SJCRH30 (cell line): ENCODE measurements at regions not wholly inside any gene's neighbourhood (a gene's known extent, or its start where the extent isn't known, plus 50 kb on each side); places are given as distances from the start of the nearest gene placed in this dataset.

ENCODE experiments used
- DNase-seq, 2 experiments: peaks; one replicate each; pipeline ENCODE4 v3.0.0-alpha.2; 2015 to 2020
- H3K27ac ChIP-seq: fragments of 250-450 bp; sonication (Bioruptor Pico); 2 replicates; pipeline ENCODE4 v1.5.1; 2020; ENCODE audit warnings: mild to moderate bottlenecking, moderate library complexity
- H3K27me3 ChIP-seq: fragments of 250-450 bp; sonication (Bioruptor Pico); 2 replicates; pipeline ENCODE4 v1.5.1; 2020; ENCODE audit warnings: mild to moderate bottlenecking, moderate library complexity
- H3K36me3 ChIP-seq: fragments of 250-450 bp; sonication (Bioruptor Pico); 2 replicates; pipeline ENCODE4 v1.5.1; 2020; ENCODE audit warnings: mild to moderate bottlenecking, moderate library complexity
- H3K4me1 ChIP-seq: fragments of 250-450 bp; sonication (Bioruptor Pico); 2 replicates; pipeline ENCODE4 v1.5.1; 2020; ENCODE audit warnings: mild to moderate bottlenecking, moderate library complexity
- H3K4me3 ChIP-seq: fragments of 250-450 bp; sonication (Bioruptor Pico); 2 replicates; pipeline ENCODE4 v1.5.1; 2020; ENCODE audit warnings: mild to moderate bottlenecking, moderate library complexity
- H3K9me3 ChIP-seq: fragments of 250-450 bp; sonication (Bioruptor Pico); replicated peaks from 2 replicates; pipeline ENCODE4 v1.5.1; 2020; ENCODE audit warnings: mild to moderate bottlenecking, moderate library complexity

DNA sequence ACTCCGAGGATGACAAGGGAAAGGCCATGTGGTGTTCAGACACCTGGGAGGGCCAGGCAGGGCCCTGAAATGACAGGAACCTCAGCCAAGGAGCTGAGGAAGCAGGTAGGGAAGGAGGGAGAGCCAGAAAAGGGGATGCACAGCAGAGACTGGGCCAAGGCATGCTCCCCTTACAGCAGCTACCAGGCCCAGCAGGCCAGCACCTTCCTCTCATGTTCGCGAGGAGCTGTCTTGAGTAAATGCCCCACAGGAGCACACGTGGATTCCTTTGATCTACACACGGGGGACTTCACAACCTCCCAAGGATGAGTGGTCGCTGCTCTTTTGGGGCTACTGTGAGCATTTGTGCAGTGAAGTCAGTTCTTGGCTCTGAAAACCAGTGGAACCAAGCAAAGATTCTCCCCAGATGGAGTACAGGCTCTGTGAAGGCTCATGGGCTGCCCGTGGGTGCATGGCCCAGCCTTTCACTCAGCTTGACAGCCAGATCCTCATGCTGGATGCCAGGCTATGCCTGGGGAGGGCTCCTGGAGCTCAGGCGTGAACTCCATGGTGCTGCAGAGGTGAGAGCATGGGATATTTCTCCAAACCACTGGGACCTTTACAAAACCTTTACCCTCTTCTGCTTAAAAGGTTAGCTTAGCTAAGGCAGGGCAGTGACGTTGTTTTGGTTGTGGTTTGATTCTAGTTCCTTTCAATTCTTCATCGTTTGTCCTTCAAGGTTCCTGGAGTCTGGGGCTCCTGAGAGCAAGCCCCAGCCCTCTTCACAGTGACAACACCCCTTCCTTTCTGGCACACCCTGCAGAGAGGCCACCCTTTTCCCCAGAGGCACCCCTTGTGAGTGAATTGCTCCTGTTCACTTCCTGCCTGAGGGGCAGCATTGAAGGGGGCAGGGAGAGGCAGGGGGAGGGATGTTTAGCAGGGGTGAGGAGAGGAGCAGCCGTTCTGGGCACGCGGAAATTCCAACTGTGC is 74.2 kb upstream of the ZPBP start:
- DNase-seq, result no peak
- Histone ChIP-seq H3K4me1 (no peaks in the 10 kb centered on the region), H3K9me3 (no peaks in the 10 kb centered on the region), H3K36me3 (no peaks in the 10 kb centered on the region), H3K4me3 (no peak overlapping the region), H3K27me3 (peaks cover 3% of the 10 kb centered on the region; the same call in 1 of the 2 replicates), H3K27ac (no peak overlapping the region)

DNA sequence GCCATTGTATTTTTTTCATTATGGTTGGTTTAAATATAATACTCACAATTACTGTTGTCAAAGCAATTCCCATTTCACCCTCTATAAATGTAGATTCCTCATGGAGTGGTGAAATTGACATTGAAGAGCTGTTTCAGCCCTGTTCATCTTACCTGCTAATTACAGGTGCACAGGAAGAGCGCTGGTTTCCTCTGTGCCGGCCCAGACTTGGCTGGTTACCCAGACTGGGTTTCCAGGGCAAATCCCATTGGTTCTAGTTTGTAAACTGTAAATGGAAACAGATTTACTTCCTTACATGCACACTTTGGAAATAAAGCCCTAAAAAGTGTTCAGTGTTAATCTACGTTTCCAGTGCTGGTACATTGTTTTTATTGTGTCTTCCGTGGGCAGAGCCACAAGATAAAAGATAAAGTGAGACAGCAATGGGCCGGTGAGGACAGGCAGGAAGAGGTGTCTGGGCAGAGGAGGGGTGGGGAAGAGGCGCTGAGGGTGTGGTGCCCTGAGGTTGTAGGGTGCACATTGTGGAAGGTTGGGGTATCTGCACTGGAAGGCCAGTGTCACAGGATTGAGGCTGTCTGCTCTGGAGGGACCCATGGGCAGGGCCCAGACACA is 71.6 kb upstream of the ZPBP start:
- no peak overlapping the region for H3K27ac ChIP-seq
- H3K4me1 ChIP-seq, result no peaks in the 10 kb centered on the region
- H3K4me3 ChIP-seq, result no peak overlapping the region
- H3K27me3 ChIP-seq, result no peaks in the 10 kb centered on the region; the same call in 1 of the 2 replicates
- H3K9me3 ChIP-seq, result no peaks in the 10 kb centered on the region
- H3K36me3 ChIP-seq, result no peaks in the 10 kb centered on the region
- no peak for DNase-seq

DNA sequence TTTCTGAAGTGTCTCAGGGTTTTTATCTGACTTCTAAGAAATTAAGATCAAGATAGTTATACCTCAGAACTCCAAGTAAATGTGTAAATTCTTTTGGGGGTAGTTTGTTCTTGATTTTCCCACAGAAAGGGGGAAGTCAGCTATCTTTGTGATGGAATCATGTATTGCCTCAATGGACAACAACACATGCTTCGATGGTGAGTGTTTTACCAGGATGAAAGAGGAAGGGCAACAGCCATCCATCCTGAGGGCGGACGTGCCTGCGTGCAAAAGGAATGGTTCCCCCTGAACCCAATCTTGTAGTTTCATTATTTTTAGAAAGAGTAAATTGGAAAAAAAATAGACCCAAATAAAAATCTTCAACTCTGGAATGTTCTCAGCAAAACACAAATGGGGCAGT is 67.2 kb upstream of the ZPBP start:
- no peaks in the 10 kb centered on the region for H3K27me3 ChIP-seq
- no peak for DNase-seq
- no peak overlapping the region for H3K27ac ChIP-seq
- no peak overlapping the region for H3K4me3 ChIP-seq
- H3K36me3 ChIP-seq, result no peaks in the 10 kb centered on the region
- H3K9me3 ChIP-seq, result no peaks in the 10 kb centered on the region
- H3K4me1 ChIP-seq, result no peaks in the 10 kb centered on the region

DNA sequence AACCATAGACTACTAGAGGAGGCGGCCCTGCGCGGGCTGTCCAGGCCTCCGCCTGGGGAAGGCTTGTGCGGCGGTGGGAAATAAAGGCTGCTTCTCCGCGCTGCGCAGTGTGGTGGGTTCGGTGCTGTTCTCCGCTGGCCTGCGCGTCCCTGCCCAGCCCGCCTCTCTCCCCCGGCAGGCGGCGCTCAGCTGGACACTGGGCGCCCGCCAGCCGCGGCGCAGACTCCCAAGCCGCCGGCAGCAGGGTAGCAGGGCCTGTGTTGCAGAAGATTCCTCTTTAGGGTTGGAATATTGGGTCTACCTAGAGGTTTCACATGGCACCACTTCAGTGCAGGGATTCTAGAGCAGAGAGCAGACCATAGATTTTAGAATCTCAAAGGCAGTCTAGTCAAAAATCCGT is 66.1 kb upstream of the ZPBP start:
- Histone ChIP-seq H3K27ac (no peak overlapping the region), H3K4me3 (no peak overlapping the region), H3K36me3 (no peaks in the 10 kb centered on the region), H3K27me3 (no peaks in the 10 kb centered on the region), H3K9me3 (no peaks in the 10 kb centered on the region), H3K4me1 (no peaks in the 10 kb centered on the region)
- DNase-seq, result no peak

DNA sequence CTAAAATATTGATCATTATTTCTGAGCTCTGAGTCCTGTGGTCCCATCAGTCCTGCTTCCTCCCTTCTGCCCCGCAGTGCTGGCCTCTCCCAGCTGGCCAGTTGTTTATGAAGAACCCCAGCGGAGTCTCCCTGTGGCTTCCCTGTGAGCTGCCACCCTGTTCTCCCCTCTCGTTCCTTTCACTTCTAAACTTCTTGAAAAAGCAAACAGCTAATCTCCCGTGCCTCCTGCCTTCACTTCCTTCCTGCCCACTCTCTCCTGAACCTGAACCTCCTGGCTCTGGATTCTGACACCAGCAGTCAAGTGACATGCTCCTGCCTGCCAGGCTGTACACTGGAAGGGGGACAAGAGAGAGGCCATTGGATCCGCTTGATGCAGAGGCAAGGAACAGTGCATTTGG is 63.7 kb upstream of the ZPBP start:
- Histone ChIP-seq H3K4me1 (no peaks in the 10 kb centered on the region), H3K27me3 (peaks cover 2% of the 10 kb centered on the region; the same call in 1 of the 2 replicates), H3K27ac (no peak overlapping the region), H3K36me3 (no peaks in the 10 kb centered on the region), H3K9me3 (no peaks in the 10 kb centered on the region), H3K4me3 (no peak overlapping the region)
- no peak for DNase-seq

DNA sequence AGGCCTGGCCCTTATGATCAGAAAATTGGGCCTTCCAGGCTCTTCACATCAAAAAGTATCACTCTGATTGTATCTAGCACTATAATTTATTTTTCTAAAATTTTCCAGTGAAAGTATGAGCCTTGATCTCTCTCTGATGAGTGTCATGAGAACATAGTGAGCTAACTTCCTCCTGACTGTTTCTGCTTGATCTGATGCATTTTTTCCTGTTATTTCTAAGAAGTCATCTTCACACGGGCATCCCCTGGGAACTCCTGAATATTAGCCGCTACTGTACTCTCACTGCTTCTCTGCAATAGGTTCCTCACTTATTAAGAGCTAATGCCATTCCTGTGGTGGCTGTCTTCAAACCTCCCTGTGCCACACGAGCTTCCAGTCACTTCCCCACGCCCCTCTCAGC is 63.1 kb upstream of the ZPBP start:
- no peak for DNase-seq
- Histone ChIP-seq H3K27ac (no peak overlapping the region), H3K9me3 (no peaks in the 10 kb centered on the region), H3K4me1 (no peaks in the 10 kb centered on the region), H3K27me3 (peaks cover 2% of the 10 kb centered on the region; the same call in 1 of the 2 replicates), H3K36me3 (no peaks in the 10 kb centered on the region), H3K4me3 (no peak overlapping the region)

DNA sequence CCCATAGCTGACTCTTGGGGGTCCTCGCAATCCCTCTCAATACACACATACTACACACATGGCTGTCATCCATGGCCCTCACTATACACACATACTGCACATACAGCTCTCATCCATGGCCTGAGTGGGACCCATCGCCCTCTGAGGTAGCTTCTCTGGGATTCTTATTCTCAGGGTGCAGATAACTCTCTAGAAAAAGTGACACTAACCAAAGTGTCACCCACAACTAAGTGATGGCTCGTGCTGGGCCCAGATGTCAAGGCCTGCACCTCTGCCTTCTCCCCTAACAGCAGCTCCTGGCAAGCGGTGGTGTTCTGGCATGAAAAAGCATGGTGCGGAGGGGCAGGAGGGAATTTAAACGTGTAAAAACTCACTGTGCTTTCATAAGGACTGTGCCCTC is 62.7 kb upstream of the ZPBP start:
- H3K27me3 ChIP-seq, result peaks cover 2% of the 10 kb centered on the region; the same call in 1 of the 2 replicates
- no peaks in the 10 kb centered on the region for H3K9me3 ChIP-seq
- H3K36me3 ChIP-seq, result no peaks in the 10 kb centered on the region
- no peak for DNase-seq
- no peak overlapping the region for H3K4me3 ChIP-seq
- H3K27ac ChIP-seq, result no peak overlapping the region
- no peaks in the 10 kb centered on the region for H3K4me1 ChIP-seq

DNA sequence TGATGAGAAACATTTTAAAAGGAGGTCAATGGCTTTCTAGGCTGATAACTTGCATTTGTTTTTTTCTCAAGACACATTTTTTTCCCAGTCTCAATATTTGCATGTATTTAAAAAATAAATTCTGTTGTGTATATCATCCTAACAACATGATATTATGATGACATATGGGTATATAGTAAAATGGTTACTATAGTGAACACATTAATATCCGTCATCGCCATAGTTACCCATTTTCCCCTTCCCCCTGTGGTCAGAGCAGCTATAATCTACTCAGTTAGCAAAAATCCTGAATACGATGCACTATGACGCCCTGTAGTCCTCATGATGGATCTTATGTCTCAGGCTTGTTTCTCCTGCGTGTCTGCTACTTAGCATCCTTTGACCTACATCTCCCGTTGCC is 60.9 kb upstream of the ZPBP start:
- H3K9me3 ChIP-seq, result no peaks in the 10 kb centered on the region
- no peaks in the 10 kb centered on the region for H3K4me1 ChIP-seq
- H3K36me3 ChIP-seq, result no peaks in the 10 kb centered on the region
- peaks cover 2% of the 10 kb centered on the region; the same call in 1 of the 2 replicates for H3K27me3 ChIP-seq
- DNase-seq, result no peak
- H3K4me3 ChIP-seq, result no peak overlapping the region
- H3K27ac ChIP-seq, result no peak overlapping the region

DNA sequence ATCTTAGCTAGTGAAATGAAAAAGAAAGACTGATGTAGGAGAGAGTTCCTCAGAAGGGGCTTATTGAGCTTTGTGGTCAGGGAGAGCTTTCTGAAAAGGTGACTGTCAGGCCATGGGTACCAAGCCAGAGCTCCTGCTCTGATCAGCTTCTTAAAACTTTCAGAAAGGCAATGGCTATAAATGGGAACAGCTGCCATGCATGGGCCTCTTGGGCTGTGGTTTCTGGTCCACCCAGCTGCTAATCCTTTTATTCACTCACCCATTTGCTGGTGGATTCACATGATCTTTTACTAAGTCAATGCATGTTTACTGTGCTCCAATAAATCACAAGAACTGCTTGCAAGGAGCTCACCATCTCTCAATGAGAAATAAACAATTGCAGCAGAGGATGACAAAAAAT is 60.1 kb upstream of the ZPBP start:
- Histone ChIP-seq H3K27me3 (peaks cover 4% of the 10 kb centered on the region; the same call in 1 of the 2 replicates), H3K4me3 (no peak overlapping the region), H3K4me1 (no peaks in the 10 kb centered on the region), H3K36me3 (no peaks in the 10 kb centered on the region), H3K9me3 (no peaks in the 10 kb centered on the region), H3K27ac (no peak overlapping the region)
- DNase-seq, result peak; percentile 15 to 51

DNA sequence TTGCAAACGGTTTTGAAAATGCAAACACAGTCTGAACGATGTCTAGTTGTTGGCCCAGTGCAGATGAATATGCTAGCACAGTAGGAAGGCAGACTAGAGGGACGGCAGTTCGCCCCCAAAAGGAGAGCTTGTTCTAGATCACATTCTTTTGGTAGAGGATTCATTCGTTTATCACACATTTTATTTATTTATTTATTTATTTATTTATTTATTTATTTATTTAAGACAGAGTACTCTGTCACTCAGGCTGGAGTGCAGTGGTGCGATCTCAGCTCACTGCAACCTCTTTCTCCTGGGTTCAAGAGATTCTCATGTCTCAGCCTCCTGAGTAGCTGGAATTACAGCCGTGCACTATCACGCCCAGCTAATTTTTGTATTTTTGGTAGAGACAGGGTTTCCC is 59.4 kb upstream of the ZPBP start:
- Histone ChIP-seq H3K27ac (no peak overlapping the region), H3K4me3 (no peak overlapping the region), H3K27me3 (peaks cover 10% of the 10 kb centered on the region; the same call in 1 of the 2 replicates), H3K9me3 (no peaks in the 10 kb centered on the region), H3K36me3 (no peaks in the 10 kb centered on the region), H3K4me1 (no peaks in the 10 kb centered on the region)
- no peak for DNase-seq

DNA sequence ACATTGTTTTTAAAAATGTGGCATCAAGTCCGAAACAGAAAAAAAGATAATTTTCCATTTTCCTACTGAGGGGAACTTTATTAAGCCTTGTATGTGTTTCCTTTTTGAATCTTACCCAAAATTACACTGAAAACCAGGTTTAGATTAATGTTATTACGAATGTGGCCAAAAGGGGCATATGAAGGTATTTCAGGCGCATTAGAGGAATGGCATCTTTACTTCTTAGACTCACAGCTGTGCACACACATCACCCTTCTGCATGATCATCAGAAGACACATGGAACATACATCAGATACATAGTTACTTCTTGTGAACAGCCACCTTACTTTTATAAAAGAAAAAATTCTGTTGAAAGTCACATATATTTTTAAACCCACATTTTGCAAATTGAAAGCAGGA is 58.6 kb upstream of the ZPBP start:
- Histone ChIP-seq H3K4me3 (no peak overlapping the region), H3K36me3 (no peaks in the 10 kb centered on the region), H3K4me1 (no peaks in the 10 kb centered on the region), H3K9me3 (no peaks in the 10 kb centered on the region), H3K27ac (no peak overlapping the region), H3K27me3 (peaks cover 10% of the 10 kb centered on the region; the same call in 1 of the 2 replicates)
- no peak for DNase-seq

DNA sequence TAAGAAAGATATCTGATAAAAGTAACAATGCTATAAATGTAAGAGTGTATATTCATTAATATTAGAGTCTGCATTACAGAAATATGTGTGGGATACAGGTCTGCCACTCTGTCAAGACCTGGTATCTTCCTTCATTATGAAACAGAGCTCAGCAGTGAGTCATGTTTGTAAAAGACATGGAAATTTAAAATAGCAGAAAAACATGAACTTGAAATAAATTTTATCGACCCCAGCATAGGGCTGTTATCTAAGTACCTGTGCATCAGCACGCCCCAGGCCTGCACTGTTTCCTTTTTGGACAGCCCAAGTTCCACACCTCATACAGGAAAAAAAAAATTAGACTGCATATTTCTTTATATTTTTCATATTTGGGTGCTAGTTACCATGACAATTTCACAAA is 58.0 kb upstream of the ZPBP start:
- Histone ChIP-seq H3K9me3 (no peaks in the 10 kb centered on the region), H3K27me3 (peaks cover 10% of the 10 kb centered on the region; the same call in 1 of the 2 replicates), H3K27ac (no peak overlapping the region), H3K4me1 (no peaks in the 10 kb centered on the region), H3K36me3 (no peaks in the 10 kb centered on the region), H3K4me3 (no peak overlapping the region)
- DNase-seq, result no peak

DNA sequence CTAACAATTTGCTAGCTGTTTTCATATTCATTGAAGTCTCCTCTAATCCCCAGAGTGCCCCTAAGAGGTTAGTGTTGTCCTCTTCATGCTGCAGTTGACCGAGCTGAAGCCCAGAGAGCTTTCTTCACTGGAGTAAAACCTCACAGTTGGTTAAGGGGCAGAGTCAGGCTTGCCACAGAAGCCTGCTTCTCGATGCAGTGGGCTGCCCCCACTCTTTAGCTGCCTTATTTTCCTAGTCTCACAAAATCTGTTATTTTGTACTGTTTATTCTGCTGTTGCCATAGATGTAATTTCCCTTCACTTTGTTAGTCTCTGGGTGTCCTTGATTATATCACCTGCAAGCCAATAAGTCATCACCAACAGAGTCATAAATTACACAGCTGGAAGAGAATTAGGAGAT is 56.3 kb upstream of the ZPBP start:
- no peaks in the 10 kb centered on the region for H3K36me3 ChIP-seq
- no peak overlapping the region for H3K27ac ChIP-seq
- H3K27me3 ChIP-seq, result peaks cover 10% of the 10 kb centered on the region; the same call in 1 of the 2 replicates
- no peaks in the 10 kb centered on the region for H3K4me1 ChIP-seq
- H3K9me3 ChIP-seq, result no peaks in the 10 kb centered on the region
- DNase-seq, result no peak
- H3K4me3 ChIP-seq, result no peak overlapping the region

DNA sequence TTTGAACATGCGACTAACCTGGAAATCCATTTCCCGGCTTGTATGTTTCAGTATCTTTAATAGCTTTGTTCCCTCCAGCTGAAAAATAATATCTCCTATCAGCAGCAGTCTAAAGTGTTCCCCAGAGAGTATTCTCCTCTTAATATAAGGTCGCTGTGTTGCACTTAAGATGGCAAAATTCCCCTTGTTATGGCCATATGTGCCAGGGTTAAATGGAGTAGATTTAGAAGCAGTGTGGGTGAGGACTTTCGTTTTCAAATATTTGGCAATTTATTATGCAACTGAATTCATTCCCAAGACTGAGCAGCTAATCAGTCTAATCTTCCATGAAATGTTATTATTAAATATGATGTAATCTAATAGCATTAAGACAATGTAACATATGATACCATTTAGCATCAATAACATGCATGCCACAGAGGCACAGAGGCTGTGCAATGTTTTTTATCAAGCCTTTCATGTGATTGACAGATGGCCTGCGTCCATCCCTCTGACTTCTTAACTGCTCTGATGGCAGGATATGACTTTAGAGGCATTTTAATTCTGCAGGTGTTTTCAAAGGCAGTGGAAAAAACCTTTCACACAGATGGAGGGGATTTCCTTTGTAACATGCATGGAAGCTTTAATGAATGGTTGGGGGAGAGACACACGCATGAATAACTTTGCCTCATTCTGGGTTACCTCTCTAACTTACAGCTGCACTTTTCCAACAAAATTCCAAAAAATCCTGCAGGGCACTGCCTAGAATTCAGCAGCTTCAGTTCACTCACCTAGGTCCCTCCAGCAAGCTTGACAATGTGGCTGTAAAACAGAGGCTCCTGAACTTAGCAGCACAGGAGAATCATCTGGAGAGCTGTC is 55.1 kb upstream of the ZPBP start:
- Histone ChIP-seq H3K4me1 (no peaks in the 10 kb centered on the region), H3K4me3 (no peak overlapping the region), H3K27me3 (peaks cover 10% of the 10 kb centered on the region; the same call in 1 of the 2 replicates)

More for the DNA sequence above, 55.1 kb upstream of the ZPBP start:
- Histone ChIP-seq H3K27ac (no peak overlapping the region), H3K9me3 (no peaks in the 10 kb centered on the region), H3K36me3 (no peaks in the 10 kb centered on the region)
- DNase-seq, result no peak
